HUES48 (cell line): ENCODE measurements at regions not wholly inside any gene's neighbourhood (a gene's known extent, or its start where the extent isn't known, plus 50 kb on each side); places are given as distances from the start of the nearest gene placed in this dataset.

ENCODE experiments used
- H3K27ac ChIP-seq: one replicate; pipeline ENCODE4 v1.7.0; 2013; ENCODE audit warnings: low read depth, low read length, inconsistent platforms
- H3K27me3 ChIP-seq: 2 replicates; pipeline ENCODE4 v1.6.1; 2013; ENCODE audit warnings: mild to moderate bottlenecking, low read length; ENCODE audit not compliant: control insufficient read depth, insufficient read depth
- H3K36me3 ChIP-seq: 2 replicates; pipeline ENCODE4 v1.6.1; 2013; ENCODE audit warnings: low read length; ENCODE audit not compliant: control insufficient read depth, insufficient read depth
- H3K4me1 ChIP-seq: 2 replicates; pipeline ENCODE4 v1.6.1; 2013; ENCODE audit warnings: mild to moderate bottlenecking, low read length; ENCODE audit not compliant: control insufficient read depth, insufficient read depth
- H3K4me3 ChIP-seq: 2 replicates; pipeline ENCODE4 v1.5.1; 2013; ENCODE audit warnings: mild to moderate bottlenecking, low read depth, low read length
- H3K9ac ChIP-seq: 2 replicates; pipeline ENCODE4 v1.6.1; 2013; ENCODE audit warnings: mild to moderate bottlenecking, low read depth, low read length, moderate library complexity
- H3K9me3 ChIP-seq: 2 replicates; pipeline ENCODE4 v1.6.1; 2013; ENCODE audit warnings: low read length; ENCODE audit not compliant: control insufficient read depth, insufficient read depth

DNA sequence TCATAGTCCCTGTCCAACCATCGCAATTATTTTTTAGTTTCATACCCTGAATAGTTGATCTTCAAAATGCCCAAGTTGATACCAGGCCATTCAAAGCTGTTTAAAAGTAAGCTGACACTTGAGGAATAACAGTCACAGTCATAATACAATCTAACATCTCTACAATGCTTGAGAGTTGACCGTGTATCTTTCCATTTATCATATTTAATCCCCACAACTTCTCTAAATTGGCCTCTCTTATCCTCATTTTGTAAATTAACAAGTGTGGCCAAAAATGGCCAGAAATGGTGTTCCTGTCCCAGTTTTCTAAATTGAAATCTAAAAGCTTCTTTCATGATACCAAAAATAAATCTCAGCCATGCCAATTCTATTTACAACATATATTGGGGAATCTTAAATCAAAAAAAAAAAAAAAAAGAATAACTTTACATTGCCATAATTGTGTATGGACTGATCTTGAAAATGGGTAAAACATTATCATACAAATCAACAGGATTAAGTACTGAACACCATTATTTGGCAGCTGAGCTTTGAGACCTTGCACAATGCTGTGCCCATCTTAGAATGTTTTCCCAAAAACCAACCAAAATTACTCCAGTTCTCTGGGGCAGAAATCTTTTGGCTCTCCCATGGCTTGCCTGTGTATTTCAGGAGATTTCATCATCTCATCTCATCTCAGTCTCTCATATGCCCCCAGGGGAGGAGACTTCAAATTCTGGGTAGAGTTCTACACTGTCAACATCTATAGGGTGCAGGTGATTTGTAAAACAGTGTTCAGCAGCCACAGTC, 448.7 kb upstream of the JARID2 start:
- no peaks in the 10 kb centered on the region for H3K9me3 ChIP-seq
- no peak overlapping the region for H3K4me3 ChIP-seq
- H3K27ac ChIP-seq, result no peak overlapping the region
- H3K9ac ChIP-seq, result no peak overlapping the region
- H3K36me3 ChIP-seq, result no peaks in the 10 kb centered on the region
- no peaks in the 10 kb centered on the region for H3K27me3 ChIP-seq
- peaks cover 22% of the 10 kb centered on the region for H3K4me1 ChIP-seq

GRCh38 chr6:14797875-14798593, 447.8 kb upstream of the JARID2 start:
- Histone ChIP-seq H3K4me1 (peaks cover 17% of the 10 kb centered on the region), H3K4me3 (no peak overlapping the region), H3K9me3 (no peaks in the 10 kb centered on the region), H3K9ac (no peak overlapping the region), H3K36me3 (no peaks in the 10 kb centered on the region), H3K27me3 (no peaks in the 10 kb centered on the region), H3K27ac (peak overlapping the region; percentile 60)

- H3K4me3 ChIP-seq, result no peak overlapping the region
- peak overlapping the region; percentile 60 for H3K27ac ChIP-seq
- H3K36me3 ChIP-seq, result no peaks in the 10 kb centered on the region
Observed at GRCh38 chr6:14798594-14798982, 447.3 kb upstream of the JARID2 start.

GRCh38 chr6:14798996-14799588, 446.8 kb upstream of the JARID2 start:
- Histone ChIP-seq H3K9ac (no peak overlapping the region), H3K27me3 (0 out of 2 replicates have a peak, but pooled peaks cover 2% of the 10 kb centered on the region), H3K9me3 (no peaks in the 10 kb centered on the region), H3K4me3 (no peak overlapping the region), H3K36me3 (no peaks in the 10 kb centered on the region), H3K4me1 (peaks cover 17% of the 10 kb centered on the region), H3K27ac (peak overlapping the region; percentile 60)

More at GRCh38 chr6:14798594-14798982, 447.3 kb upstream of the JARID2 start:
- Histone ChIP-seq H3K4me1 (peaks cover 17% of the 10 kb centered on the region), H3K9me3 (no peaks in the 10 kb centered on the region), H3K9ac (no peak overlapping the region), H3K27me3 (no peaks in the 10 kb centered on the region)

DNA sequence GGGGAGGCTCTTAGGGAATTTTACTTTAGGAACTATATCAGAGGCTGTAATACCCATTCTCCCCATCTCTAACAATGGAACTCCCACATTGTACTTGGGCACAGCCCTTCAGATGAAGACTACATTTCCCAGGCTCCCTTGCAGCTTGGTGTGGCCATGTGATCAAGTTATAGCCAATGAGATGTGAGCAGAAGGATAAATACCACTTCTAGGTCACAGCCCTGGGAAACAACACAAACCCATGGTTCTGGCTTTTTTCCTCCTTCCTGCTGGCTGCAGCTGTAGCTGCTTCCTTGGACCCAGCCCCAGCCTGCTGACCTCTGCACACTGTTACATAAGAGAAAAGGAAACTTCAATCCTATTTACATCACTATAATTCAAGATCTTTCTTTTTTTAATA, 445.9 kb upstream of the JARID2 start:
- H3K9ac ChIP-seq, result no peak overlapping the region
- no peaks in the 10 kb centered on the region for H3K9me3 ChIP-seq
- no peaks in the 10 kb centered on the region for H3K36me3 ChIP-seq
- 0 out of 2 replicates have a peak, but pooled peaks cover 7% of the 10 kb centered on the region for H3K27me3 ChIP-seq
- H3K4me3 ChIP-seq, result no peak overlapping the region
- no peak overlapping the region for H3K27ac ChIP-seq
- H3K4me1 ChIP-seq, result peaks cover 17% of the 10 kb centered on the region

DNA sequence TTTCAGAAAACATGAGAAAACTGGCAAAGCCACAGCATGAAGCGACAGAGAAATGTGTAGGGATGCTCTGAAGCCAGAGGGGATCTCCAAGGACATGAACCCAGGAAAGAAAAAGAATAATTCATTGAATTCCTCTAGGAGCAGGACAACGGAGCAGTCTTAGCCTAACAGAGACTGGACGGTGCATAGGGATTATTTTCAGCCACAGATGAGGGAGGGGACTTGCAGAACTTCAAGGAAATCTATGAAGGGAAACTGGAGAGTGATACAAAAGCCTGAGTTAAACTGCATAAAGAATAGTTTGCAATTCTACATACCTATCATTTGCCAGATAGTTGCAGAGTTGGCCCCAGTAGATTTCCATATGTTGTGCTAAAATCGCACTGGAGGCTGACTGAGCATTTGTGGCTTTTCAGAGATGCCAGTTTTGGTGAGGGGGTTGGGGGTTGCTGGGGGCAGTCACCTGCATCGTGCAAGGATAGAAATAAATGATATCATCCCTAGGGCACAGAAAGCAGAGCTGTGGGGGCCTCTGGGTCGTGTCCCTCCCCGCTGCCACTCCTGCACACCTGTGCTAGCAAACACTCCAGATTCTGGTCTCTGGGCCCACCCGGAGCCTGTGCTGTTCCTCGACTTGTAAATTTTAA, 443.2 kb upstream of the JARID2 start:
- Histone ChIP-seq H3K4me3 (no peak overlapping the region), H3K9me3 (no peaks in the 10 kb centered on the region), H3K36me3 (no peaks in the 10 kb centered on the region), H3K27me3 (0 out of 2 replicates have a peak, but pooled peaks cover 7% of the 10 kb centered on the region), H3K4me1 (peaks cover 13% of the 10 kb centered on the region), H3K27ac (no peak overlapping the region), H3K9ac (no peak overlapping the region)

DNA sequence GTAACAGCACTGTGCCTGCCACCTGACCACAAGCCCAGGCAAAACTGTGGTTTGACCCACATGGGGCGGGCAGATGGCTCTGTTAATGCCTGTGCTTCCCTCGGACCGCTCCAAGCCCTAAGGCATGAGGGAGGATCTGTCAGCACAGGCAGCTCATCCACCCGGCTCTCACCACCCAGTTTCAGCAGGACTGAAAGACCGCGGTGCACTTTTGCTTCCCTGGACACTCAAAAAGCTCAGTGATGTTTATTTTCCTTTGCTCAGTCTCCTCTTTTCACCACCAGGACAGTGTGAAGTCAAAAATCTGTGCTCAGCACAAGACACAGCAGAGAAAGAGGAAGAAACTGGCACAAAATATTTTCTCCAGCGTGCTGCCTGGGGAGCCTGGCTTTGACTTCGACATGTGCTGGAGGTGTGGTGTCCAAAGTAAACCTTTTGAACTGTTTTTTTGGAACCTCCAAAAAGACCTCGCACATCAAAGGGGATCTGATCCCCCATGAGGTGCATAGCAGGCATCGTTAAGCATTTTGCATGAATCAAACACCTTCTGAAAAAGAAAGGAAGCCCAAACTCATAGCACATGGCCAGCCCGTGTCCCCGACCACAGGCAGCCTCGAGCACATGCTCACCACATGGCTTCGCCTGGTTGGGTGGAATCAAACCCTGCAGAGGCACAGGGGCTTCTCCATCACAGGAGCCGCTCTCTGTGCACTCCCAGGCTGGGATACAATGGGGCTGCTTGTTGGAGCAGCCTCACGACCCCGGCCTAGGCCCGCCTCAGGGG, 441.7 kb upstream of the JARID2 start:
- H3K27me3 ChIP-seq, result 0 out of 2 replicates have a peak, but pooled peaks cover 7% of the 10 kb centered on the region
- H3K9ac ChIP-seq, result no peak overlapping the region
- no peak overlapping the region for H3K27ac ChIP-seq
- no peaks in the 10 kb centered on the region for H3K9me3 ChIP-seq
- H3K36me3 ChIP-seq, result no peaks in the 10 kb centered on the region
- H3K4me3 ChIP-seq, result no peak overlapping the region
- H3K4me1 ChIP-seq, result 0 out of 2 replicates have a peak, but pooled peaks cover 2% of the 10 kb centered on the region

- 0 out of 2 replicates have a peak, but pooled peaks cover 7% of the 10 kb centered on the region for H3K27me3 ChIP-seq
- H3K27ac ChIP-seq, result no peak overlapping the region
- no peak overlapping the region for H3K9ac ChIP-seq
- H3K9me3 ChIP-seq, result no peaks in the 10 kb centered on the region
- H3K4me3 ChIP-seq, result no peak overlapping the region
- H3K36me3 ChIP-seq, result no peaks in the 10 kb centered on the region
- H3K4me1 ChIP-seq, result no peaks in the 10 kb centered on the region
Observed at GRCh38 chr6:14804785-14805210, 441.1 kb upstream of the JARID2 start.

DNA sequence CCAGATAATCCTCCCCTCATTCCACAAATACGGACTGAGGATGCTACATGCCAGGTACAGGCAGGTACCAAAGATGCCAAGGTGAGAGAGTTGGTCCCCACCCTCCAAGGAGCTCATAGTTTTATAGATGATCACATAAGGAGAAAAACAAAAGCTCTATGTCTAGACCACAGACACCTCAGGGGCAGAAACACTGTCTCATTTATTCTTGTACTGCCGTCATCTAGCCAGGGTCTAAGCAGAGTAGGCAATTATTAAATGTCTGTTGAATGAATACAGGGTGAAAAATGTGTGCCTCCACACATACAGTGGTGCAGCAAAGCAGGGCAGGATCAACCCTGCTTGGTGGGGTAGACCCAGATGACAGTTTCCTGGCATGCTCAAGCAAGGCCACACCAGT, 439.8 kb upstream of the JARID2 start:
- no peak overlapping the region for H3K27ac ChIP-seq

DNA sequence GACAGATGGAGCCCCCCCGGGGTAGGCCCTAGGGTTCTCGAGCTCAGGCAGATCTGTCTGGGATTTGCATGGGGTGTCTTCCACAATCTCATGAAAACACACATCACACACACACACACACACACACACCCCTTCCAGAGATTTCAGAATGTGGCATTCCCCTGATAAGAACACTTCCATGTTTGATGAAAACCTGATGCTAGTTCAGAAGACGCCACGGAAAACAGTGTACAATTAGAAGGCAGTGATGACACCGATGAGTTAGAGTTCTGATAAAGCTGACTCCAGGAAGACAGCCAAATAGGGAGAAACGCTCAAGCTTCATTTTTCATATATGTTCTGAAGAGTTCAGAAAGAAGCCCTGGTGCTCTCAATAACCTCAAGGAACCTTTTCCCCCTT, 438.7 kb upstream of the JARID2 start:
- Histone ChIP-seq H3K27ac (no peak overlapping the region), H3K27me3 (0 out of 2 replicates have a peak, but pooled peaks cover 7% of the 10 kb centered on the region), H3K9me3 (no peaks in the 10 kb centered on the region), H3K4me3 (no peak overlapping the region), H3K4me1 (peaks cover 8% of the 10 kb centered on the region; the same call in 1 of the 2 replicates), H3K36me3 (no peaks in the 10 kb centered on the region), H3K9ac (no peak overlapping the region)

More for the DNA sequence above, 439.8 kb upstream of the JARID2 start:
- Histone ChIP-seq H3K9me3 (no peaks in the 10 kb centered on the region), H3K4me3 (no peak overlapping the region), H3K36me3 (no peaks in the 10 kb centered on the region), H3K27me3 (0 out of 2 replicates have a peak, but pooled peaks cover 7% of the 10 kb centered on the region), H3K4me1 (peaks cover 1% of the 10 kb centered on the region; the same call in 1 of the 2 replicates), H3K9ac (no peak overlapping the region)
